Stimulated activated CD4-positive, alpha-beta T cell treated with anti-CD3 and anti-CD28 coated beads, Interleukin-1b, Interleukin-23, amount 100 ng/mL, for 24 hours (primary cell): ENCODE measurements at regions not wholly inside any gene's neighbourhood (a gene's known extent, or its start where the extent isn't known, plus 50 kb on each side); places are given as distances from the start of the nearest gene placed in this dataset.

ENCODE experiments used
- DNase-seq, 4 experiments: peaks; one replicate each; pipeline ENCODE4 v3.0.0-alpha.2; 2020; ENCODE audit warnings: low read depth in 4 of 4, low spot score in 1 of 4

- no peak for DNase-seq
These were observed 640.2 kb downstream of the CCDC171 start for GRCh38 chr9:16193066-16193465.

- DNase-seq = no peak
These were observed 643.4 kb downstream of the CCDC171 start for GRCh38 chr9:16196206-16196605.

- no peak for DNase-seq
These were observed 644.9 kb downstream of the CCDC171 start for GRCh38 chr9:16197578-16198370.

- no peak for DNase-seq
These were observed 646.2 kb downstream of the CCDC171 start for GRCh38 chr9:16198996-16199395.

GRCh38 chr9:16202221-16202620 is 649.4 kb downstream of the CCDC171 start:
- no peak for DNase-seq

GRCh38 chr9:16202914-16203728 is 650.3 kb downstream of the CCDC171 start:
- no peak for DNase-seq

GRCh38 chr9:16203729-16204573 is 651.1 kb downstream of the CCDC171 start:
- DNase-seq = no peak

GRCh38 chr9:16205455-16205854 is 652.6 kb downstream of the CCDC171 start:
- DNase-seq = no peak

GRCh38 chr9:16206518-16206917 is 653.7 kb downstream of the CCDC171 start:
- DNase-seq = no peak

- DNase-seq = no peak
These were observed 654.3 kb downstream of the CCDC171 start for GRCh38 chr9:16207161-16207560.

GRCh38 chr9:16210440-16210839 is 657.6 kb downstream of the CCDC171 start:
- no peak for DNase-seq

- no peak for DNase-seq
These were observed 658.5 kb downstream of the BNC2 start for GRCh38 chr9:16211946-16212345.

- no peak for DNase-seq
These were observed 656.5 kb downstream of the BNC2 start for GRCh38 chr9:16213781-16214515.

GRCh38 chr9:16214677-16215352 is 655.7 kb downstream of the BNC2 start:
- DNase-seq = no peak

- no peak for DNase-seq
These were observed 655.2 kb downstream of the BNC2 start for GRCh38 chr9:16215353-16215680.

- no peak for DNase-seq
These were observed 652.3 kb downstream of the BNC2 start for GRCh38 chr9:16217943-16218701.

- no peak for DNase-seq
These were observed 649.1 kb downstream of the BNC2 start for GRCh38 chr9:16221366-16221765.

- DNase-seq = no peak
These were observed 648.5 kb downstream of the BNC2 start for GRCh38 chr9:16221822-16222547.
